DOHH2 (cell line): ENCODE measurements at regions not wholly inside any gene's neighbourhood (a gene's known extent, or its start where the extent isn't known, plus 50 kb on each side); places are given as distances from the start of the nearest gene placed in this dataset.

Experiments used
- CTCF ChIP-seq: fragments of 200-600 bp; sonication (generic); IDR thresholded peaks from one replicate; pipeline ENCODE4 v1.5.1; 2014; ENCODE audit warnings: antibody characterized with exemption, mild to moderate bottlenecking, low read depth, low read length; ENCODE audit not compliant: poor library complexity, severe bottlenecking
- EZH2phosphoT487 ChIP-seq: fragments of 200-600 bp; sonication (generic); IDR thresholded peaks from 2 replicates; pipeline ENCODE4 v1.6.1; 2017; ENCODE audit warnings: borderline replicate concordance, mild to moderate bottlenecking, antibody characterized with exemption, low read length, moderate library complexity, mixed read lengths

GRCh38 chr7:121563177-121563576 lies 167.1 kb upstream of the FAM3C start:
- no peak for TF ChIP-seq CTCF
- no peak for TF ChIP-seq EZH2phosphoT487
